ENCODE measurements at regions not wholly inside any gene's neighbourhood (a gene's known extent, or its start where the extent isn't known, plus 50 kb on each side); places are given as distances from the start of the nearest gene placed in this dataset.
"Not testable (repeated sequence)": the region's sequence is repeated elsewhere in the genome, so short reads cannot be mapped to it uniquely, and the experiment has no call there.

DNA sequence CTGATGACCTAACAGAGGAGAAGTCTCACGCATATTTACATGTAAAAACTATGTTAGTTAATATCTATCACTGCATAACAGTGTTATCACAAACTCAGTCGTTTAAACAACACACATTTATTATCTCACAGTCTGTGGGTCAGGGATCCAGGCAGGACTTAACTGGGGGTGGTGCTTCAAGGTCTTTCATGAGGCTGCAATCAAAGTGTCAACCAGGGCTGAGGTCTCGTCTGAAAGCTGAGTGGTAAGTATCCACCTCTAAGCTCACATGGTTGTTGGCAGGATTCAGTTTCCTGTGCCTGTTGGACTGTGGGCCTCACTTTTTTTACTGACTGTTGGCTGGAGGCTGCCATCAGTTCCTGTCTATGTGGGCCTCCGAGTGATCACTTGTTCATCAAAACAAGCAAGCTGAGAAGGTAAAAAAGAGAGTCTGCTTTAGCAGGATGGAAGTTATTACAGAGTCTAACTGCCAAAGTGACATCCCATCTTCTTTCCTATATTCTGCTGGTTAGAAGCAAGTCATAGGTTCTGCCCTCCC lies 188.6 kb downstream of the CARTPT start:
- DNase-seq: no peak

GRCh38 chr5:71910741-71911140 lies 191.7 kb downstream of the CARTPT start:
- no peak for DNase-seq

GRCh38 chr5:71912021-71912420 lies 192.9 kb downstream of the CARTPT start:
- no peak for DNase-seq

DNA sequence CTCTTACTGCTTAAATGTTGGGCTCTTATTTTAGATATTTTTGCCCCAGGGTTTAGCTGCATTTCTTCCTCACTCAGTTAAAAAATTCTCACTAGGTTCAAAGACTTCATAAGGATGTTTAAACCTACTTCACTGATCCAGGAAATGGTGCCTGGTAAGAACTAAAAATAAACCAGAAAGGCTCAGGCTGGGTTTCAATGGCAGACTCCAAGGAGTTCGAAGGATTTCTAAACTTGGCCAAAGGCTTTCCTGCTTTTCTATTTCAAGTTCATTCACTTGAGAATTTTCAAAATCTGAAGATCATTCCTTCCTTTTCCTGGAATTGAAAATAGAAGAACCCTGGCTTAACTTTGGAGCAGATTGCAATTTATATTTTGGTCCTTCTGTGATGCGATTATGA lies 193.0 kb upstream of the MAP1B start:
- no peak for DNase-seq

- DNase-seq: no peak
These were observed 184.6 kb upstream of the MAP1B start for GRCh38 chr5:71922584-71923106.

DNA sequence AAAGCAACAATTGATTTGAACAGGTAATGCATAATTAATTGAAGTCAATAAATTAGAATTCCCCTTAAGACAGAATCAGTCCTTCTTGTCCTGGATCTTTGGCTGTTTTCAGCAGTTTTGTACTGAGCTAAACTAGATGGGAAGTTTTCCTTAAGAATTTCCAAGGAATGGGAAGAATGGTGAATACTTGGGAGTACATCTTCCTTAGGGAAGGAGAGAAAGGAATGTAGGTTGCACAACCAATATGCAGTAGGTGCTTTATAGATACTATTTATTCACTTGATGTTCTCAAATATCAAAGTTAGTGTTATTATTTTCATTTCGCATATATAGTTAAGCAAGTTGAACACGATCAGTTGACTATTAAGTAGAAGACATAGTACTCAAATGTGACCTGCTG lies 183.5 kb upstream of the MAP1B start:
- DNase-seq: no peak

- no peak for DNase-seq
These were observed 182.9 kb upstream of the MAP1B start for GRCh38 chr5:71924325-71924724.

DNA sequence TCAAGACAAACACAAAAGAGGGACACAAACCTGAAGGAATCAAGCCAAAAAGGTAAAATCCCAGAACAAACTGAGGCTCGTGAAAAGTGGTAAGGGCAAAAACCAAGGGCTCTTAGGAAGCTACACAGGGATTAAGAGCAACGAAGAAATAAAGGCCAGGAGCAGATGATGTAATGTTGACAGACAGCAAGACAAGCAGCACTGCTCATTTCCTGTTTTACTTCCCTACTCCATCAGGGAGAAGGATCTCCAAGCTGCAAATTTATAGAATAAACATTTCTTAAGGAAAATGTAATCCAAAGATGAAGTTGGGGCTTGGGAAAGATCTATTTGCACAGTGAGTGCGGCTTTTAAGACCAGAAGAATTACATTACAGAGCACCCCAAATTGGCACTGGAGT lies 182.3 kb upstream of the MAP1B start:
- no peak for DNase-seq

DNA sequence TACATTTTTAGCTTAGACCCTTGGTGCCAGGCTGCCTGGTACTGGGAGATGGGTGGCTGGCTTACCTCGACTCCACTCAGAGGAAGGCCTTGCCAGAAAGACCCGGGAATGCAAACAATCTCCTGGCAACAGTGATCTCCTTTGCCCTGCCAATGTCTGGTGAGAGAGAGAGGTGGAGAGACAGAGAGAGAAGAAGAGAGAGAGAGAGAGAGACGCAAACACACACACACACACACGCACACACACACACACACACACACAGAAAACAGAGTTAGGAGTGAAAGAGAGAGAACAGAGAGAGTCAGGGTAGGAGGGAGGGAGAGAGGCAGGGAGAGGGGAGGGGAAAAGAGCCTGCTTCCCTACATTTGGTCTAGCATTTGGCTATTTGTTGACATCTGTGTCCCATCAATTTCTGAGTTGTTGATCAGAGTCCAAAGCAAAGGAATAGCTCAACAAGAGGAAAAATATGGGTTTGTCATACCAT lies 181.6 kb upstream of the MAP1B start:
- peak in 1 of 14 donors; percentile 4 for DNase-seq

- no peak for DNase-seq
These were observed 178.3 kb upstream of the MAP1B start for GRCh38 chr5:71929003-71929402.

GRCh38 chr5:71930554-71930953 lies 176.7 kb upstream of the MAP1B start:
- DNase-seq: not testable (repeated sequence)

- peak in 3 of 14 donors; percentile 34 to 44 (median 39) for DNase-seq
These were observed 175.1 kb upstream of the MAP1B start for GRCh38 chr5:71932131-71932654.

DNA sequence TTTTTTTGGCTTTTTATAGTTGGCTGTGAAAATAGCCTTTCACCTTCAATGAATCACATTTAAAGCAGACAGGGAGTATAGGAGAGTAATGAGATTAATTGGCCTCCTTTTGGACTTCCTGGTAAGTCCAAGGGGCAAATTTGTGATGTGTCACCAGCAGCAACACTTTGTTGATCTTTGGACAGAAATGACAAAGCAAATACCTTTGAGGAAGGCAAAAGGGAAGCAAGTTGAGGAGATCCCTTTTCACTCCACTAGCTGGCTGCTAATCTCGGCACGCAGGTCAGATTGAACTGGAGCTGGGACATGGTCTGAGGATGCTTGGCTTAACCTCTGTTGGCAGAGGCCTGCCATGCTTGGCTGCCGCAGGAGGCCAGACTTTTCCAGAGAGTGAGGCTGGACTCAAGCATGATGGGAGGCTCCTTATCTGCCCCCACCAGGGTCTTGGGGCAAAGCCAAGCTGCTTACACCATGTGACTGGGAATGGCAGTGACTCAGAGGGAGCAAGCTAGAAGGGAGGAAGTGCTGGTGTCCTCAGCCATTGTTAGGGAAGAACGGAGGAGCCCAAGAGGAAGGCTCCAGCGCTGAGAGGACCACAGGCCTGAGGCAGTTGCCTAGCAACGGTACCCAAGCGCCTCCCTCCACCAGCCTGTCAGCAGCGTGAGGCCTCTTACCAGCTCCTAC lies 174.5 kb upstream of the MAP1B start:
- peak in 8 of 14 donors; percentile 21 to 79 (median 48) for DNase-seq

- DNase-seq: no peak
These were observed 173.0 kb upstream of the MAP1B start for GRCh38 chr5:71934322-71934721.

- DNase-seq: peak in 11 of 14 donors; percentile 12 to 73 (median 32)
These were observed 169.2 kb upstream of the MAP1B start for GRCh38 chr5:71937921-71938698.

- peak in 6 of 14 donors; percentile 9 to 81 (median 36) for DNase-seq
These were observed 168.4 kb upstream of the MAP1B start for GRCh38 chr5:71938895-71939294.

- DNase-seq: peak in 5 of 14 donors; percentile 13 to 79 (median 30)
These were observed 167.6 kb upstream of the MAP1B start for GRCh38 chr5:71939452-71940230.

- DNase-seq: no peak
These were observed 163.4 kb upstream of the MAP1B start for GRCh38 chr5:71943874-71944273.

DNA sequence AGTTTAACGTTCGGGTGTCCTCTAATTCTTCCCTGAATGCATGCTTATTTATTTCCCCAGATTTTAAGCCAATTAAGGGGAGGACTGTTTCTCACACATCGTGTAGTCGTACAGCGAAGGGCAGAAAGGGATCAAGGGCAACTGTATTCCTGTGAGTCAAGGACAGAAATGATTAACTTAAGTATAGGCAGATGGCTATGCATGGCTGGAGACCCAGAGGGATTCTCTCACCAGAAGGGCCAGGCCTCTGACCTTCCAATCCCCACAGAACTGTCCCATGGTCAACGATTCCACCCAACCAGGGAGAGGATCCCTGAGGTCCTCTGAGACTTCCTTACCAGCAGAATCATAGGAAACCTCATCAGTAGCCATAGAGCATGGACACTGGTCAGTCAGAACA lies 161.8 kb upstream of the MAP1B start:
- DNase-seq: no peak

DNA sequence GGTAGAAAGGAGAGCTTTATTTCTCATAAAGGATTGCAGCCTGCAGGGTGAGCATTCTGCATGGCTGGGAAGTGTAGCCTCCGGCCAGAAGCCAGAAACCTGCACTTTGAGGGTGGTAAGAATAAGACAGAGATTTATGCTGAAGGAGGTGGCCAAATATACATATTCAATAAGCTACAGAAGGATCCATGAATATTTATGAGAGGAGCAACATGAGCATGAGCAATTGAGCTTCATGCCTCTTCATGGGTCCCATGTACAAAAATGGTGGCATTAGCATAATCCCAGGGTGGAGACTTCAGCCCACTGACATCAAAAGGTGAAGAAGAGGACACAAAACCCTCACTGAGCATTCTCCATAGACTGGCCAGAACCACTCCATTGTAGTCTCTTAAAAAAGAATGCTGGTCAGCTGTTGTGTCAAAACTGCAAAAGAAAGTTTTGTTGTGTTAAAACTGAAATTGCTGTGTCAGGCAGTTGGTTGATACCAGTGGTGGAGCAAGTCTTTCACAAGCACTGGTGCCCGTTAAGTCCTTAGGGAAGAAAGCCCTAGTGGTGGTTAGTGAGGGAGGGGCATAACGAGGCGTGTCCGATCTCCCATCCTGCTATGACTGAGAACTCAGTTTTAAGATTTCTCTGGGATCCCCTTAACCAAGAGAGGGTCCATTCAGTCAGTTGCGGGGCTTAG lies 160.8 kb upstream of the MAP1B start:
- no peak for DNase-seq

DNA sequence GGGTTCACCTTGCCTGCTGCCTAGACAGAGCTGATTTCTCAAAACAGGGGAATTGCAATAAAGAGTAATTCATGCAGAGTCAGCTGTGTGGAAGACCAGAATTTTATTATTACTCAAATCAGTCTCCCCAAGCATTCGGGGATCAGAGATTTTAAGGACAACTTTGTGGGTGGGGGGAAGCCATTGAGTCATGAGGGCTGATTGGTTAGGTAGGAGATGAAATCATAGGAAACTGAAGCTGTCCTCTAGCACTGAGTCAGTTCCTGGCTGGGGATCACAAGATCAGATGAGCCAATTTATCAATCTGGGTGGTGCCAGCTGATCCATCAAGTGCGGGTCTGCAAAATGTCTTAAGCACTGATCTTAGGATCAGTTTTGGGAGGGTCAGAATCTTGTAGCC lies 159.1 kb upstream of the MAP1B start:
- no peak for DNase-seq

DNA sequence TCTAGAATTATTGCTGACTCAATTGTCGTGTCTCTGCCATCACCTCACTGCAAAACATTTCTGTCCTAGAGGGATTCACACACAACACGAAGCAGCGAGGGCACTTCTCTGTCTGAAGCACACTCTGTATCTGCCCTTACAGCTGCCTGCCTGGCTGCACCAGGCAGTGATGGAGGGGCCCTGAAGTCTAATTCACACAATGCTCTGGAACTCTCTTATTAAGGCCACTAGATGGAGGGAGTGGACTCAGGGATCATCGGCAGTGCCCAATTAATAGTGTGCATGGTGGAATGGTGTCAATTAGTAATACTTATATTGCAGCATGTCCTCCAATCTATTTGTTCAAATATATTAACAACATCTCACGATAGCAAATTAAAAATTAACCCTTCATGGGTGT lies 157.5 kb upstream of the MAP1B start:
- peak in 2 of 14 donors; percentile 2 to 4 for DNase-seq
